PC-9 (cell line): ENCODE measurements at regions not wholly inside any gene's neighbourhood (a gene's known extent, or its start where the extent isn't known, plus 50 kb on each side); places are given as distances from the start of the nearest gene placed in this dataset.

ENCODE experiments used
- BruUV-seq: library from RNA; stranded (reverse); fragments of 400-500 nt; replicated peaks from 2 replicates; lab custom pipeline; 2021; lab: Mats Ljungman, UMichigan
- CTCF ChIA-PET: fragments of 300-600 bp; sonication (Branson Sonifier 250); formaldehyde crosslinking; loops from one replicate; lab custom pipeline; 2022; ENCODE audit warnings: antibody characterized with exemption; lab: Charles Lee
- POLR2A ChIA-PET: fragments of 300-600 bp; sonication (Branson Sonifier 250); formaldehyde crosslinking; loops from one replicate; lab custom pipeline; 2022; ENCODE audit warnings: antibody characterized with exemption; ENCODE audit not compliant: unreplicated experiment; lab: Charles Lee
- DNase-seq, 2 experiments: peaks; one replicate each; pipeline versions ENCODE4 v3.0.0 to v3.0.0-alpha.2; 2015 to 2022; ENCODE audit warnings: mixed read lengths in 1 of 2
- H2AFZ ChIP-seq: fragments of 200-600 bp; sonication (generic); 2 replicates; pipeline ENCODE4 v1.8.1; 2017; ENCODE audit warnings: antibody characterized with exemption
- H3F3A ChIP-seq: fragments of 200-600 bp; sonication (generic); 2 replicates; pipeline ENCODE4 v1.8.1; 2017; ENCODE audit warnings: antibody characterized with exemption, mild to moderate bottlenecking, low read depth; ENCODE audit not compliant: insufficient read depth
- H3K27ac ChIP-seq: fragments of 200-600 bp; sonication (generic); 2 replicates; pipeline ENCODE4 v1.6.1; 2016; ENCODE audit warnings: mixed run types
- H3K27me3 ChIP-seq: fragments of 200-600 bp; sonication (generic); 2 replicates; pipeline ENCODE4 v1.6.1; 2016; ENCODE audit warnings: low read depth, mixed run types; ENCODE audit not compliant: insufficient read depth
- H3K36me3 ChIP-seq: fragments of 200-600 bp; sonication (generic); 2 replicates; pipeline ENCODE4 v1.6.1; 2016; ENCODE audit warnings: low read depth, mixed run types
- H3K4me1 ChIP-seq: fragments of 200-600 bp; sonication (generic); replicated peaks from 2 replicates; pipeline ENCODE4 v1.6.1; 2016; ENCODE audit warnings: mixed run types; ENCODE audit not compliant: insufficient read depth
- H3K4me2 ChIP-seq: fragments of 200-600 bp; sonication (generic); 2 replicates; pipeline ENCODE4 v1.6.1; 2017; ENCODE audit warnings: mixed run types
- H3K4me3 ChIP-seq: fragments of 200-600 bp; sonication (generic); 2 replicates; pipeline ENCODE4 v1.6.1; 2016; ENCODE audit warnings: mixed run types
- H3K79me2 ChIP-seq: fragments of 200-600 bp; sonication (generic); 2 replicates; pipeline ENCODE4 v1.6.1; 2017; ENCODE audit warnings: low read depth, mixed run types
- H3K9me2 ChIP-seq: fragments of 200-600 bp; sonication (generic); 2 replicates; pipeline ENCODE4 v1.8.1; 2017; ENCODE audit warnings: mild to moderate bottlenecking; ENCODE audit not compliant: insufficient read depth
- H3K9me3 ChIP-seq: fragments of 200-600 bp; sonication (generic); 2 replicates; pipeline ENCODE4 v1.8.1; 2016; ENCODE audit warnings: low read depth; ENCODE audit not compliant: insufficient read depth
- H4K20me1 ChIP-seq: fragments of 200-600 bp; sonication (generic); 2 replicates; pipeline ENCODE4 v1.8.1; 2017; ENCODE audit not compliant: insufficient read depth
- CTCF ChIP-seq: fragments of 200-600 bp; sonication (generic); conservative IDR thresholded peaks from 2 replicates; pipeline ENCODE4 v1.6.1; 2017; ENCODE audit warnings: mixed run types, antibody characterized with exemption, mild to moderate bottlenecking, moderate library complexity
- EZH2 ChIP-seq: fragments of 200-600 bp; sonication (generic); IDR thresholded peaks from 2 replicates; pipeline ENCODE4 v1.8.0; 2017; ENCODE audit warnings: antibody characterized with exemption, low read depth
- intact Hi-C: fragments of 100-400 bp; cut with micrococcal nuclease; formaldehyde crosslinking; loops from one replicate; pipeline ENCODE4 v1.10.0; 2022; ENCODE audit not compliant: unreplicated experiment

- CTCF ChIA-PET, result no interaction called here
- peaks cover 25% of the 10 kb centered on the region for H3K27me3 ChIP-seq
- no peak overlapping the region for H3K4me3 ChIP-seq
- H3K9me2 ChIP-seq, result no peaks in the 10 kb centered on the region
- no peaks in the 10 kb centered on the region for H3K9me3 ChIP-seq
- no peaks in the 10 kb centered on the region for H3K36me3 ChIP-seq
- H2AFZ ChIP-seq, result no peak overlapping the region
- intact Hi-C loops, result no loop called here
- no peak overlapping the region for H3K27ac ChIP-seq
- no peak overlapping the region for H3K4me2 ChIP-seq
- H3F3A ChIP-seq, result no peaks in the 10 kb centered on the region
- no peak for DNase-seq
- POLR2A ChIA-PET, result no interaction called here
- no peaks in the 10 kb centered on the region for H3K4me1 ChIP-seq
- TF ChIP-seq EZH2 (no peak), CTCF (no peak)
- H4K20me1 ChIP-seq, result no peaks in the 10 kb centered on the region
- BruUV-seq, result no TSS peak
- H3K79me2 ChIP-seq, result no peaks in the 10 kb centered on the region
These were observed 252.4 kb downstream of the FNDC1 start for GRCh38 chr6:159421586-159421985.

- no peak overlapping the region for H3K4me2 ChIP-seq
- no peak overlapping the region for H3K27ac ChIP-seq
- intact Hi-C loops, result no loop called here
- no peaks in the 10 kb centered on the region for H4K20me1 ChIP-seq
- H3F3A ChIP-seq, result no peaks in the 10 kb centered on the region
- BruUV-seq, result no TSS peak
- no peaks in the 10 kb centered on the region for H3K79me2 ChIP-seq
- no peak overlapping the region for H2AFZ ChIP-seq
- H3K36me3 ChIP-seq, result no peaks in the 10 kb centered on the region
- H3K4me3 ChIP-seq, result no peak overlapping the region
- no peak for DNase-seq
- no peaks in the 10 kb centered on the region for H3K9me2 ChIP-seq
- peaks cover 24% of the 10 kb centered on the region for H3K27me3 ChIP-seq
- ChIA-PET CTCF (no interaction called here), POLR2A (interaction anchor here (0.7 kb wide), 1 partner anchor 19 kb away, joined by 3 read pairs; no protein-coding TSS in a partner anchor)
- no peaks in the 10 kb centered on the region for H3K9me3 ChIP-seq
- no peaks in the 10 kb centered on the region for H3K4me1 ChIP-seq
- no peak for TF ChIP-seq CTCF
- no peak for TF ChIP-seq EZH2
These were observed 249.8 kb downstream of the FNDC1 start for GRCh38 chr6:159418997-159419396.

GRCh38 chr6:159416891-159417560, 247.8 kb downstream of the FNDC1 start:
- no peaks in the 10 kb centered on the region for H4K20me1 ChIP-seq
- H3K4me3 ChIP-seq, result no peak overlapping the region
- no peaks in the 10 kb centered on the region for H3K9me2 ChIP-seq
- no peaks in the 10 kb centered on the region for H3K36me3 ChIP-seq
- no peak for DNase-seq
- no peak overlapping the region for H3K27ac ChIP-seq
- H3K27me3 ChIP-seq, result 0 out of 2 replicates have a peak, but pooled peaks cover 11% of the 10 kb centered on the region
- no peaks in the 10 kb centered on the region for H3K79me2 ChIP-seq
- H2AFZ ChIP-seq, result no peak overlapping the region
- H3K4me1 ChIP-seq, result no peaks in the 10 kb centered on the region
- no TSS peak for BruUV-seq
- POLR2A ChIA-PET, result no interaction called here
- TF ChIP-seq CTCF, result no peak
- TF ChIP-seq EZH2, result no peak
- H3F3A ChIP-seq, result no peaks in the 10 kb centered on the region
- no peaks in the 10 kb centered on the region for H3K9me3 ChIP-seq
- no peak overlapping the region for H3K4me2 ChIP-seq
- intact Hi-C loops, result no loop called here
- CTCF ChIA-PET, result no interaction called here
